Iris pigment epithelial cell (primary cell): ENCODE measurements at regions not wholly inside any gene's neighbourhood (a gene's known extent, or its start where the extent isn't known, plus 50 kb on each side); places are given as distances from the start of the nearest gene placed in this dataset.

Experiments
- DNase-seq: peaks from one replicate; pipeline ENCODE4 v3.0.0-alpha.2; 2011; ENCODE audit warnings: low read depth

GRCh38 chr21:16538936-16539440 is 809.2 kb downstream of the USP25 start:
- DNase-seq: no peak

GRCh38 chr21:16540966-16541727 is 811.4 kb downstream of the USP25 start:
- peak; percentile 45 for DNase-seq

- no peak for DNase-seq
These were observed 820.3 kb downstream of the USP25 start for GRCh38 chr21:16550118-16550517.

- DNase-seq: no peak
These were observed 821.3 kb downstream of the USP25 start for GRCh38 chr21:16550917-16551741.

- no peak for DNase-seq
These were observed 823.1 kb downstream of the USP25 start for GRCh38 chr21:16552880-16553279.

GRCh38 chr21:16554503-16554902 is 824.7 kb downstream of the USP25 start:
- DNase-seq: no peak

- DNase-seq: peak; percentile 17
These were observed 833.3 kb downstream of the USP25 start for GRCh38 chr21:16563116-16563515.

GRCh38 chr21:16563795-16564194 is 834.0 kb downstream of the USP25 start:
- peak; percentile 52 for DNase-seq

- no peak for DNase-seq
These were observed 838.5 kb downstream of the USP25 start for GRCh38 chr21:16568244-16568643.

- no peak for DNase-seq
These were observed 838.9 kb downstream of the USP25 start for GRCh38 chr21:16568661-16569060.

- peak; percentile 80 for DNase-seq
These were observed 839.9 kb downstream of the USP25 start for GRCh38 chr21:16569679-16570078.

- peak; percentile 56 for DNase-seq
These were observed 840.4 kb downstream of the USP25 start for GRCh38 chr21:16570171-16570570.

- peak; percentile 58 for DNase-seq
These were observed 841.1 kb downstream of the USP25 start for GRCh38 chr21:16570856-16571255.

- DNase-seq: peak; percentile 84
These were observed 841.8 kb downstream of the USP25 start for GRCh38 chr21:16571594-16571993.

- DNase-seq: peak; percentile 73
These were observed 842.2 kb downstream of the USP25 start for GRCh38 chr21:16572032-16572431.

GRCh38 chr21:16573578-16573977 is 843.8 kb downstream of the USP25 start:
- DNase-seq: peak; percentile 62

- no peak for DNase-seq
These were observed 848.2 kb downstream of the USP25 start for GRCh38 chr21:16577975-16578374.

GRCh38 chr21:16578912-16579311 is 849.1 kb downstream of the USP25 start:
- no peak for DNase-seq

GRCh38 chr21:16579538-16579937 is 849.8 kb downstream of the USP25 start:
- peak; percentile 52 for DNase-seq

GRCh38 chr21:16580661-16581060 is 850.9 kb downstream of the USP25 start:
- no peak for DNase-seq

GRCh38 chr21:16583556-16583955 is 853.8 kb downstream of the USP25 start:
- DNase-seq: no peak

- no peak for DNase-seq
These were observed 855.0 kb downstream of the USP25 start for GRCh38 chr21:16584756-16585155.

GRCh38 chr21:16585896-16586295 is 856.1 kb downstream of the USP25 start:
- DNase-seq: no peak
